SH-SY5Y (cell line): ENCODE measurements at regions not wholly inside any gene's neighbourhood (a gene's known extent, or its start where the extent isn't known, plus 50 kb on each side); places are given as distances from the start of the nearest gene placed in this dataset.

ENCODE experiments used
- GATA2 ChIP-seq: IDR thresholded peaks from 2 replicates; pipeline ENCODE4 v1.6.1; 2011; ENCODE audit warnings: mild to moderate bottlenecking, low read depth, low read length
- GATA3 ChIP-seq: IDR thresholded peaks from 2 replicates; pipeline ENCODE4 v1.6.1; 2011; ENCODE audit warnings: low read depth, mild to moderate bottlenecking, low read length, moderate library complexity

GRCh38 chr4:12956026-12956425, 528.1 kb downstream of the RAB28 start:
- TF ChIP-seq GATA2 (no peak), GATA3 (no peak)
